GM23338 (cell line): ENCODE measurements at regions not wholly inside any gene's neighbourhood (a gene's known extent, or its start where the extent isn't known, plus 50 kb on each side); places are given as distances from the start of the nearest gene placed in this dataset.

ENCODE experiments used
- POLR2AphosphoS5 ChIP-seq: IDR thresholded peaks from 2 replicates; pipeline ENCODE4 v1.6.1; 2016; ENCODE audit warnings: antibody characterized with exemption, low read depth
- TF ChIP-seq, protein P1 (sequence below), 2 experiments: fragments of 200-600 bp in 1 of 2; sonication (generic) in 1 of 2; conservative IDR thresholded peaks; 2 replicates each; pipeline versions ENCODE4 v1.5.1 to v1.6.1; 2016 to 2017; ENCODE audit warnings: antibody characterized with exemption in 2 of 2, low read depth in 2 of 2, mild to moderate bottlenecking in 2 of 2, moderate library complexity in 1 of 2

DNA sequence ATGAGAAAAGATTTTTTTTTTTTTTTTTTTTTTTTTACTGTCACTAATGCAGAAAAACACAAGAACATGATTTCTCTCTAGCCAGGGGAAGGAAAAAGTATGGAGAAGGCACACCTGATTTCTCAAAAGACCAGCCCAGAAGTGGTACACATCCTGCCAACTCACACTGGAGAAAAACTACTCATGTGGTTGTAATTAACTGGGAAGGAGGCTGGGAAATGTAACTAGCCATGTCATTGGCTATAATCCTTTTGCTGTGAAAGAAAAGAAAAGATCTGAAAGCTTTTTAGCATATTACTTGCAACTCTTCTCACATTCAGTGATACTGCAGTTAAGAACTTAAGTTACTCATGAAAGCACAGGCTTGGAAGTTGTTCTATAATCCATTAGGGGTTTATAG lies 195.9 kb upstream of the PMFBP1 start:
- TF ChIP-seq, protein P1, sequence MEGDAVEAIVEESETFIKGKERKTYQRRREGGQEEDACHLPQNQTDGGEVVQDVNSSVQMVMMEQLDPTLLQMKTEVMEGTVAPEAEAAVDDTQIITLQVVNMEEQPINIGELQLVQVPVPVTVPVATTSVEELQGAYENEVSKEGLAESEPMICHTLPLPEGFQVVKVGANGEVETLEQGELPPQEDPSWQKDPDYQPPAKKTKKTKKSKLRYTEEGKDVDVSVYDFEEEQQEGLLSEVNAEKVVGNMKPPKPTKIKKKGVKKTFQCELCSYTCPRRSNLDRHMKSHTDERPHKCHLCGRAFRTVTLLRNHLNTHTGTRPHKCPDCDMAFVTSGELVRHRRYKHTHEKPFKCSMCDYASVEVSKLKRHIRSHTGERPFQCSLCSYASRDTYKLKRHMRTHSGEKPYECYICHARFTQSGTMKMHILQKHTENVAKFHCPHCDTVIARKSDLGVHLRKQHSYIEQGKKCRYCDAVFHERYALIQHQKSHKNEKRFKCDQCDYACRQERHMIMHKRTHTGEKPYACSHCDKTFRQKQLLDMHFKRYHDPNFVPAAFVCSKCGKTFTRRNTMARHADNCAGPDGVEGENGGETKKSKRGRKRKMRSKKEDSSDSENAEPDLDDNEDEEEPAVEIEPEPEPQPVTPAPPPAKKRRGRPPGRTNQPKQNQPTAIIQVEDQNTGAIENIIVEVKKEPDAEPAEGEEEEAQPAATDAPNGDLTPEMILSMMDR (conservative IDR thresholded peaks at IDR 0.05; ENCODE audit: low read depth in 2 of 2) = no peak
- TF ChIP-seq POLR2AphosphoS5 = no peak
